Fibroblast of lung (primary cell): ENCODE measurements at regions not wholly inside any gene's neighbourhood (a gene's known extent, or its start where the extent isn't known, plus 50 kb on each side); places are given as distances from the start of the nearest gene placed in this dataset.

Experiments used
- DNase-seq, 2 donors: peaks; one replicate each; pipeline versions ENCODE4 v3.0.0 to v3.0.0-alpha.2; 2010; ENCODE audit warnings: low read depth in 2 of 2
- H2AFZ ChIP-seq: 2 replicates; pipeline ENCODE4 v1.5.1; 2012; ENCODE audit warnings: low read length, control low read depth, inconsistent platforms
- H3K27ac ChIP-seq: 2 replicates; pipeline ENCODE4 v1.5.1; 2011; ENCODE audit warnings: low read length, control low read depth; ENCODE audit not compliant: insufficient read depth
- H3K27me3 ChIP-seq: 2 replicates; pipeline ENCODE4 v1.5.1; 2011; ENCODE audit warnings: mild to moderate bottlenecking, low read length; ENCODE audit not compliant: control insufficient read depth, insufficient read depth
- H3K36me3 ChIP-seq: 2 replicates; pipeline ENCODE4 v1.5.1; 2011; ENCODE audit warnings: low read length; ENCODE audit not compliant: control insufficient read depth, insufficient read depth
- H3K4me1 ChIP-seq: 2 replicates; pipeline ENCODE4 v1.5.1; 2011; ENCODE audit warnings: low read length; ENCODE audit not compliant: control insufficient read depth, insufficient read depth; ENCODE audit errors: extremely low read depth
- H3K4me2 ChIP-seq: 2 replicates; pipeline ENCODE4 v1.5.1; 2011; ENCODE audit warnings: low read length, control low read depth; ENCODE audit not compliant: insufficient read depth; ENCODE audit errors: extremely low read depth
- H3K4me3 ChIP-seq, 4 experiments: fragments of 200-600 bp in 1 of 4; sonication (generic) in 1 of 4; replicated peaks in 1 of 4; 2 replicates each; pipeline ENCODE4 v1.5.1; 2011 to 2016; ENCODE audit warnings: low read length in 4 of 4, low read depth in 3 of 4, mild to moderate bottlenecking in 3 of 4, control low read depth in 2 of 4, inconsistent platforms in 1 of 4, mixed read lengths in 1 of 4; ENCODE audit not compliant: insufficient read depth in 1 of 4; ENCODE audit errors: control extremely low read depth in 1 of 4
- H3K79me2 ChIP-seq: 2 replicates; pipeline ENCODE4 v1.5.1; 2012; ENCODE audit warnings: mild to moderate bottlenecking, low read length, inconsistent platforms; ENCODE audit not compliant: control insufficient read depth, insufficient read depth
- H3K9ac ChIP-seq: 2 replicates; pipeline ENCODE4 v1.5.1; 2011; ENCODE audit warnings: mild to moderate bottlenecking, low read length, control low read depth; ENCODE audit not compliant: insufficient read depth
- H3K9me3 ChIP-seq: 2 replicates; pipeline ENCODE4 v1.5.1; 2012; ENCODE audit warnings: low read depth, low read length; ENCODE audit not compliant: control insufficient read depth, insufficient read depth
- H4K20me1 ChIP-seq: 2 replicates; pipeline ENCODE4 v1.5.1; 2011; ENCODE audit warnings: low read length; ENCODE audit not compliant: control insufficient read depth, insufficient read depth; ENCODE audit errors: extremely low read depth
- EZH2 ChIP-seq: IDR thresholded peaks from 2 replicates; pipeline ENCODE4 v1.5.1; 2012; ENCODE audit warnings: low read length, control low read depth, mild to moderate bottlenecking; ENCODE audit errors: missing control alignments
- TF ChIP-seq, protein P1 (sequence below), 2 donors: IDR thresholded peaks in 1 of 2; conservative IDR thresholded peaks in 1 of 2; 1 replicate in 1 of 2; 2 replicates in 1 of 2; pipeline ENCODE4 v1.5.1; 2011 to 2012; ENCODE audit warnings: low read length in 2 of 2, control low read depth in 1 of 2, inconsistent platforms in 1 of 2, low read depth in 1 of 2, mild to moderate bottlenecking in 1 of 2

DNA sequence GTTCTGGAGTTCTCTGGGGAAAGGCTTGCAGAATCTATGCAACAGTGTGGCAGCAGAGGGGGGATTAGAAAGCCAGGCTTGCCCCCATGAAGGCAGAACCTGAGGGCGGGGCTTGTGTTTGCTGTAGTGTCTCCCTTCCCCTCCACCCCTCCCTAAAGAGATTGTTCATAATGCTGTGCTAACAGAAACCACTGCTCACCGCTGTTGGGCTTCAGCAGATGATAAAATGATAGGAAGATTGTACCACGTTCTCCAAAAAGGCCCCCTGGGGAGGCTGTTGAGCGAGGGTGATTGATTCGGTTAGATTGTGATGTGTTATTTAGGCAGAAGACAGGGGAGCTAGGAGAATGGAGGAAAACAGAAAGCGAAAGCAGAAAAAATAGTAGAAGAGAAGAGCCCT, 215.2 kb upstream of the NCAM1 start:
- no peak overlapping the region for H3K27ac ChIP-seq
- no peak overlapping the region for H3K9ac ChIP-seq
- H3K9me3 ChIP-seq: no peaks in the 10 kb centered on the region
- H3K4me2 ChIP-seq: no peak overlapping the region
- DNase-seq: no peak
- no peak for TF ChIP-seq EZH2
- TF ChIP-seq, protein P1, sequence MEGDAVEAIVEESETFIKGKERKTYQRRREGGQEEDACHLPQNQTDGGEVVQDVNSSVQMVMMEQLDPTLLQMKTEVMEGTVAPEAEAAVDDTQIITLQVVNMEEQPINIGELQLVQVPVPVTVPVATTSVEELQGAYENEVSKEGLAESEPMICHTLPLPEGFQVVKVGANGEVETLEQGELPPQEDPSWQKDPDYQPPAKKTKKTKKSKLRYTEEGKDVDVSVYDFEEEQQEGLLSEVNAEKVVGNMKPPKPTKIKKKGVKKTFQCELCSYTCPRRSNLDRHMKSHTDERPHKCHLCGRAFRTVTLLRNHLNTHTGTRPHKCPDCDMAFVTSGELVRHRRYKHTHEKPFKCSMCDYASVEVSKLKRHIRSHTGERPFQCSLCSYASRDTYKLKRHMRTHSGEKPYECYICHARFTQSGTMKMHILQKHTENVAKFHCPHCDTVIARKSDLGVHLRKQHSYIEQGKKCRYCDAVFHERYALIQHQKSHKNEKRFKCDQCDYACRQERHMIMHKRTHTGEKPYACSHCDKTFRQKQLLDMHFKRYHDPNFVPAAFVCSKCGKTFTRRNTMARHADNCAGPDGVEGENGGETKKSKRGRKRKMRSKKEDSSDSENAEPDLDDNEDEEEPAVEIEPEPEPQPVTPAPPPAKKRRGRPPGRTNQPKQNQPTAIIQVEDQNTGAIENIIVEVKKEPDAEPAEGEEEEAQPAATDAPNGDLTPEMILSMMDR (conservative IDR thresholded peaks at IDR 0.05 in 1 of 2, IDR thresholded peaks at IDR 0.05 in 1 of 2; ENCODE audit: low read depth in 1 of 2, low read length in 2 of 2): no peak
- H3K27me3 ChIP-seq: no peaks in the 10 kb centered on the region
- H2AFZ ChIP-seq: no peak overlapping the region
- H4K20me1 ChIP-seq: no peaks in the 10 kb centered on the region
- H3K79me2 ChIP-seq: no peaks in the 10 kb centered on the region
- no peak overlapping the region for H3K4me3 ChIP-seq
- no peaks in the 10 kb centered on the region for H3K36me3 ChIP-seq
- no peaks in the 10 kb centered on the region for H3K4me1 ChIP-seq

DNA sequence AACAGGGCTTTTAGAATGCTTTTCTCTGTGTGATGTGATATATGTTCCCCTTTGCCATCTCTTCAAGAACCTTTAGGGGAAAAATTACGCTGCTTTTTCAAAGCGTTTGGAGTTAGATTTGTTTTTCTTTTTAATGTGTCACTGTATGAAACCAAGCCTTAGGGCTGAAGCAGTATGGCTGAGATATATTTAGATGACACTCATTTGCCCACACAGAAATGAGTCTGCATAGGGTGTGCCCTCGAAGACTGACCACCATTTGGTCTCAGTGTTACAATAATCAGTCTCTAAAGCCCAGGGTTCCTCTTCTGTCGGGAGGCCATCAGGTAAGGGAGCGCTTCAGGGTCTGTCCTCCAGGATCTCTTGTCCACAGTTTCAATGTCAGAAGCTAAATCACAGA, 213.0 kb upstream of the NCAM1 start:
- Histone ChIP-seq H3K27ac (no peak overlapping the region), H3K36me3 (no peaks in the 10 kb centered on the region), H3K9me3 (no peaks in the 10 kb centered on the region), H3K4me3 (no peak overlapping the region), H4K20me1 (no peaks in the 10 kb centered on the region), H3K4me2 (no peak overlapping the region), H2AFZ (no peak overlapping the region), H3K79me2 (no peaks in the 10 kb centered on the region), H3K4me1 (no peaks in the 10 kb centered on the region), H3K27me3 (no peaks in the 10 kb centered on the region), H3K9ac (no peak overlapping the region)
- DNase-seq: no peak
- TF ChIP-seq, protein P1 (conservative IDR thresholded peaks at IDR 0.05 in 1 of 2, IDR thresholded peaks at IDR 0.05 in 1 of 2; ENCODE audit: low read depth in 1 of 2, low read length in 2 of 2): no peak
- TF ChIP-seq EZH2: no peak

DNA sequence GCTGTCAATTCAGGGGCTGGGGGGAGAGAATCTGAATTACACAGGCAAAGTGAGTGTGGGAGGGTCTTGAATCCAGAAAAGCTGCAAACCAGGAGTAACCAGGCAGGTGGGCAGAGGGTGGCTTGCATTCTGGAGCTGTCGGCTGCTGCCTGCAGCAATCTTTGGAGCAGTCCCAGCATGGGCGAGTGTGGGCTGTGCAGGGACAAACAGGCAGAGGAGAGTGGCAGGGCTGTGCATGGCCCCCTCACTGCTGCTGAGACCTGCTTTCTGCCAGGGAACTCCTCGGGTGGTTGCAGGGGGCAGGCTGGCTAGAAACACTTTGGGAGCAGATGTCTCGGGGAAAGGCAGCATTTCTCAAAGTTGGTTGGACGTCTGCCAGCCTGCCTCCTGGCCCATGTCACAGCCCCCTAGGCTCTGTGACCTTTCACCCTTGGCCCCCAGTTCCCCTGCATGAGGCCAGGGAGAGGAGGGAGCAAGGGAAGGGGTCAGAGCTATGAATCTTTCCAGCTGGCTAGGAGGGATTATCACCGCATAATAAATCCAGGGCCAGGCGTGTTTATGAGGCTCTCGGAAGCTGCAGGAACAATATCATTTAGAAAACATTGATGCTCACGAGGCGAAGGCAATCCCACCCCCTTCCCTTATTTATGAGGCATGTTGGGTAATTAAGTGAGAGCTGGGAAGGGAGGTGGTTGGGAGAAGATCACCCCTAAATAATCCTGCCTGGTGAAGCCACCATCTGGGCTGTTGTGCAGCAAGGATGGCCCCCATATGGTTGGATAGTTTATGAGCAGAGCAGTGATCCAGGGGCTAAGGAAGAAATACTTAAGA, 212.3 kb upstream of the NCAM1 start:
- Histone ChIP-seq H3K4me3 (no peak overlapping the region), H2AFZ (no peak overlapping the region), H3K9ac (no peak overlapping the region), H3K9me3 (no peaks in the 10 kb centered on the region), H3K4me2 (no peak overlapping the region), H3K4me1 (no peaks in the 10 kb centered on the region), H3K36me3 (no peaks in the 10 kb centered on the region), H3K79me2 (no peaks in the 10 kb centered on the region), H3K27ac (no peak overlapping the region), H4K20me1 (no peaks in the 10 kb centered on the region), H3K27me3 (no peaks in the 10 kb centered on the region)
- DNase-seq: no peak
- TF ChIP-seq, protein P1 (conservative IDR thresholded peaks at IDR 0.05 in 1 of 2, IDR thresholded peaks at IDR 0.05 in 1 of 2; ENCODE audit: low read depth in 1 of 2, low read length in 2 of 2): no peak
- no peak for TF ChIP-seq EZH2
